Stimulated activated CD8-positive, alpha-beta memory T cell treated with anti-CD3 and anti-CD28 coated beads, Interleukin-4, amount 100 ng/mL, for 24 hours (primary cell): ENCODE measurements at regions not wholly inside any gene's neighbourhood (a gene's known extent, or its start where the extent isn't known, plus 50 kb on each side); places are given as distances from the start of the nearest gene placed in this dataset.
"Not testable (repeated sequence)": the region's sequence is repeated elsewhere in the genome, so short reads cannot be mapped to it uniquely, and the experiment has no call there.

Source experiments
- DNase-seq: peaks from one replicate; pipeline ENCODE4 v3.0.0-alpha.2; 2020; ENCODE audit warnings: low read depth

DNA sequence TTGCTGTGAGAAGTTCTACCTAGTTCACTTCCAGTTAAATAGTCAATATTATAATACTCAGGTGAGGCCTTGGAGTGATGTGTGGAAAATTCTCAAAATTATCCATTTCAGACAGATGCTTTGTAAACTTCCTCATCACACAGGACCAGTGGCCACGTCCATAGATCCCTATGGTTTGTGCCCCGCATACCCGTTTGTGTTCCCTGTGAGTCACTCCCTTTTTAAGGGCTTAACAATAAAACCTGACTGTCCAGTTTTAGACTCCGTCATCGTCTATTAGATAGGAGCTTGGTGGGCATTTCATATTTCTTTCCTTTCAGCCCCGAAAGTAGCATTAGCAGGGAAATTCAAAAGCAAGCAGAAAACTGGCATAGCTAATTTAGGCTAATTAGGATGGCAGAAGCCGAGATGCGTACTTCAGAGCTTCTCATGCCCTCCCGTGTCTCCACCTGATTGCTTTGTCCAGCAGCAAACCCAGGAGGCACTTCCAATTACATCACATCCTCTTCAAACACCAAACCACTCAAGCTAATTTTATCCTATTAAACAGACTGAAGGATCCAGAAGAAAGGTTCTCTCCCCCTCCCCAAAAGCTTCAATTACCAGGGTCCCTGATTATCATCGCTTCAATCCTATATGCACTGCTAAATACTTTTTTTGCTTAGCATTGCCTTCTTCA lies 186.6 kb upstream of the OTX2 start:
- DNase-seq: no peak

DNA sequence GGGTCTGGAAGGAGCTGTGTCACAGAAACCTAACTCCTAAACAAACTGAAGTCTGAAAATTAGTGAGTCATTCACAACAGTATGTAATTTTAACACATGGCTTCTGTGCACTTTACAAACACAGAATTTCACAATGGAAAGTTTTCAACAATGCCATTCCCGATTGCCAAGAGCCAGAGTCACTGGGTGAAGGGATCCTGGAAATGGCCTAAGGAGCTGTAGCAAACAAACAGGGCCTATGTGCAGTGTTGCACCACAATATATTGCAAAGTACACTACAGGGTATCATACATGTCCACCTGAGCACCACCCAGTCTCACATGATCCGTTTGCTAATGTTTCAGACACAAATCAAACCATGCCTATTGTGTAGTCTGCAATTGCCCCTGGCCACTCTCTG lies 184.7 kb upstream of the OTX2 start:
- no peak for DNase-seq

DNA sequence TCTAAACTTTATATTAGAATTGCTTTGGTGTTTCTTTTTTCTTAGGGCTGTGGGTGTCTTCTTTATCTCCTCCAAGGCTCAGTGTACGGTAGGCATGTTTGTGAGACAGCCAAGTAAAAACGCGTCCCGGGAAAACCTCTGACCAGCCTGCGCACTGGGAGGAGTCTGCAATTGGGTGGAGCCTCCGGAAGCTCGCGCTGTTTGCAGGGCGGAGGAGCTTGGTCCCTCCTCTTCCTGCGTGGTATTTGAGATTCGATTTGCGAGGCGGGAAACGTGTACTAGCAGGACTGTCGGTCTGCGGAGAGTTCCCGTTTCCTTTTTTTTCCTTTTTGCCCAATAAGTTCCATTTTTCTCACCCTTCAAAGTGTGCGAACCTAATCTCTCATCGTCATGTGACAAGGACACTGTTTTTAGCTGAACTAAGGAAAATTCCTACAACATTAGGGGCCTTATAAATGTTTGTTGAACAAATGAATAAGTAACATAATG lies 182.1 kb upstream of the OTX2 start:
- no peak for DNase-seq

DNA sequence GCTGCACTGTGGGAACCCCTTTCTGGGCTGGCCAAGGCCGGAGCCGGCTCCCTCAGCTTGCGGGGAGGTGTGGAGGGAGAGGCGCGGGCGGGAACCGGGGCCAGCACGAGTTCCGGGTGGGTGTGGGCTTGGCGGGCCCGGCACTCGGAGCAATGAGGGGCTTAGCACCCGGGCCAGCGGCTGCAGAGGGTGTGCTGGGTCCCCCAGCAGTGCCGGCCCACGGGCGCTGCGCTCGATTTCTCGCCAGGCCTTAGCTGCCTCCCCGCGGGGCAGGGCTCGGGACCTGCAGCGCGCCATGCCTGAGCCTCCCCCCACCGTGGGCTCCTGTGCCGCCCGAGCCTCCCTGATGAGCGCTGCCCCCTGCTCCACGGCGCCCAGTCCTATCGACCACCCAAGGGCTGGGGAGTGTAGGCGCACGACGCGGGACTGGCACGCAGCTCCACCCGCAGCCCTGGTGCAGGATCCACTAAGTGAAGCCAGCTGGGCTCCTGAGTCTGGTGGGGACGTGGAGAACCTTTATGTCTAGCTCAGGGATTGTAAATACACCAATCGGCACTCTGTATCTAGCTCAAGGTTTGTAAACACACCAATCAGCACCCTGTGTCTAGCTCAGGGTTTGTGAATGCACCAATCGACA lies 180.8 kb upstream of the OTX2 start:
- DNase-seq: not testable (repeated sequence)

DNA sequence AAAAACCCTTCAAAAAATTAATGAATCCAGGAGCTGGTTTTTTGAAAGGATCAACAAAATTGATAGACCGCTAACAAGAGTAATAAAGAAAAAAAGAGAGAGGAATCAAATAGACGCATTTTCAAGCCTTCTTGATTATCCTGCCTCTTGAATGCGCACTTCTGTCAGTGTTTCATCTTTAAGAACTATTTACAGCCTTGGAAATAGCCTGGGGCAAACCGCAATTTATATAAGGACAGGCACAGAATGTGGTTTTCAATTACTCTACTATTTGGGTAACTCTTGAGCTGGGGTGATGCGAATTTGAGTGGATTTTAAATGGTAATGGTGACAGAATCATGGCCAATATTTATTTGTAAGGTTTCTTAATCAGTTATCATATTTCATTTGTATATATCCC lies 179.1 kb upstream of the OTX2 start:
- no peak for DNase-seq

DNA sequence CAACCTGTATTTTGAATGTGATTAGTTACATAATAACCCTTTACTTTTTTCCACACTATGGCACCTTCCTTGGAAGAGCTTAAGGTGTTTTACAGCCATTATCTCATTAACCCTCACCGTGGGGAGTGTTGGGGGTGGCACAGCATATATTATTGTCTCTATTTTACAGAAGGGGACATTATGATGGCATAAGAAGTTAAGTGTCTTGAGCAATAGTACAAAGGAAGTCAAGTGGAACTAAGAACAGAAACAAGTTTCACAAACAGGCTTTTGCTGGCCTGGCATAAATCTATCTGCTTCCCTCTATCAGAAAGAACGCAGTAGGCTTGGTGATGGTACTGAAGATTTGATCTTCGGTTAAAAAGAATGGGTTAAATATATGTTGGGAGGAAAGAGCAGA lies 169.7 kb upstream of the OTX2 start:
- DNase-seq: no peak

DNA sequence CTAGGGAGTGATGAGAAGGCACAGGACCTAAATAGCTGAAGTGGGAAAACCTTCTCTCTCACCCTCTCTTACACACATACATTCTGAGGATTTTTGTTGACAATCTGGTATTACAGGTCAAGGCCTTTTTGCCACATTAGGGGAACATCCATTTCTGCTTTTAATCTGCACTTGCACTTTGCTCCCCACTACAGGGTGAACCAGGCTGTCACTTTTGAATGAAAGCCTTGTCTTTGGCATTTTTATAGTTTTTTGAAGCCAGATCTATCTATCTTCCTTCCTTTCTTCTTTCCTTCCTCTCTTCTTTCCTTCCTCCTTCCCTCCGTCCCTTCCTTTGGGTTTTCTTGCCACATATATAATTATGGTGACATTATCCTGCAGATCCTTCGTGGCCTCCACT lies 165.9 kb upstream of the OTX2 start:
- no peak for DNase-seq

DNA sequence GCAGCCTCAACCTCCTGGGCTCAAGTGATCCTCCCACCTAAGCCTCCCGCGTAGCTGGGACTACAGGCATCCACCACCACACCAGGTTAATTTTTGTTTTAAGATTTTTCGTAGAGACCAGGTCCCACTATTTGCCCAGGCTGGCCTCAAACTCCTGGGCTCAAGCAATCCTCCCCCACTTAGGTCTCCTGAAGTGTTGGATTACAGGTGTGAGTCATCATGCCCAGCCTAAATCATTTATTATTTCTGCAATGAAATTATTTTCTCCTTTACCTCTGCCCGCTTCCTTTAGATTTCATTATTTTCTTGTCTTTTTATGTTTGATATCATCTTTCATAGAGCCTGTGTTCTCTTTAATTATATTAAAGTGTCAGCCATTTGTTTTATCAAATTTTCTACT lies 165.2 kb upstream of the OTX2 start:
- DNase-seq: no peak

DNA sequence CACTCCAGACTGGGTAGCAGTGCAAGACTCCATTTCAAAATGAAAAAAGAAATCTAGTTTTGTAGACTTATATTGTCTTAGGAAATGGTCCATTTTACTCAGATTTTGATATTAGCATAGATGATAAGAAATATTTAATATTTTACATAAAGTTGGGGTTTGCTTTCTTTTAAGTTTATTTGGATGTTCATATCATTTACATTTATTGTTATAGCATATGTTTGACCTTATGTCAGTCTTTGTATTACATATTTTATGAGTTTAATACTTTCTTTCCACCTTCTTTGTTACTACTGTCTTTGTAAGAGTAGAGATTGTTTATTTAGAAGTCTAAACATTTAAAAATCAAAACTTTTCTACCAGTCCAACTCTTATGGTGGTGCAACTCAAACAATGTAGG lies 162.7 kb upstream of the OTX2 start:
- no peak for DNase-seq

DNA sequence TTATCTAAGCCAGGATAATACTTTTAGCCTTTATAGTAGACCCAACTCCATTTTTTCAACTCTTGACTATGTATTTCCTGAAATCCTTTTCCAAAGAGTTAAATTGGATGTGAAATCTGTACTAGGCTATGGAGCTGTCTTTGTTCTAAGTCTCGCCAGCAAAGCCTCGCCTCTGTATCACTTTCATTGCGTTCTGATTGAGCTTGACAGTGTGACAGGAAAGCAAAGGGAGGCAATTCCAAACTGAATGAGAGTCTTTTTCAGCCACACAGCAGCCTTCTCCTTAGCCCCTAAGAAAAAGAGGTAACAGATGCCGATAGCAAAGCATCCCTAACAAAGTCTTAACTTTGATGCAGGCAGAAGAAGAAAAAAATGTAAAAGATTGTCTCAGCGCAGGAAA lies 154.6 kb upstream of the OTX2 start:
- DNase-seq: no peak

DNA sequence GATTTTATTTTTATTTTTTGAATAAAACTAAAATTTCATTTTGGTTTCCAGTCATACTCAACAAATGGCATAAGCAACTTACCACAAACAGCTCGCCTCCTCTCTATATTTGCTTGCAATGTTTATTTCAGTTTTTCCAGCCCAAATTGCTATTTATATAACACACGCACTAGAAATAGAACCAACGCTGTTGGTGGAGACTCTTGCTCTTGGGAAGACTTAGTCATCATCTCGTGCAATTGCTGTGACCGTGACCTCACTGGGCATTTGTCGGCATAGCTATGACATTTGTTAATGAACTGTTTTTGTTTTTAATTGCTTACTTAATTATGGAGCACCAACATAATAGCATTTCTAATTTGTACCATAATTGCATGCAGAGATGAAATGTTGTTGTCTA lies 153.1 kb upstream of the OTX2 start:
- no peak for DNase-seq

DNA sequence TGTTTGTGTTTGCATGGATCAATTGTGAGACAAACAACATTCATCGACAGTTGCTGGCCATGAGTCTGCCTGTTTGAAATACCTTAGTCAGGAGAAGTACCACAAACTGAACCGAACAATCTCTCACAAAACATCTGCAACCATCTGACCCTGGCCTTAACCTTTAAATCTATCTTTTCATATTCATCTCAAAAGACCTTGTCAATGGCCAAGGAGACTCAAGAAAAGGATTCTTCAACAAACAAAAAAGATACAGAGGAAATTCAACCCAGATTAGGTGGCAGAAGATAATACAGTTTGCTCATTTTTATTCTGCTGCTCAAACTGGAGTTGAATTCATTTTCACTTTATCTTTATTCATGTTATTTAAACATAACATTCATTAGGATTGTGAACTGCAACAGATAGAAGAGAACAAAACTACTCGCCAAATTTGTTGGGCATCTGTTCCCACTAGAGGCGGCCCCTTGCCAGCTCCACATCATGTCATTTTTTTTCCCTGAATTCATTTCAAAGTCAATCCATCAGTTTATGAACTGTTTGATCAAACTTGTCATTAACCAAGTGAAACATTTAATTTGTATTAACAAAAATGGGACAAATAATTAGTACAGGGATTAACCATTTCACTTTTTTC lies 152.3 kb upstream of the OTX2 start:
- DNase-seq: no peak

DNA sequence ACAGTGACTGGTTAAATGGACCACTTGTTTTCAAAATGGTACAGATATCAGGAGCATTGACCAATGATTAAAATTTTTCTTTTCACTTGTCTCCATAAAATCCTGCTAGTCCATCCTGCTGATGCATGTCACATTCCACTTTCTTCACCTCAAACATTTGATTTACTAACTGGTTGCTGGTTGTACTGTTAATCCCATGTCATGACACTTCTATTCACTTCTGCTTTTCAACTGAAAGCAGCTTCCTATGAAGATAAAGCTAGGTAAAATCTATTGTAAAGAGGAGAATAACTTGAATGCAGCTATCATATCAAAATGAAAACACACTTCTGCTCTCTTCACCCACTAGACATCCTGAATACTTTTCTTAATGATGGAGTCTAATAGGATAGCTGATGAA lies 149.6 kb upstream of the OTX2 start:
- no peak for DNase-seq

DNA sequence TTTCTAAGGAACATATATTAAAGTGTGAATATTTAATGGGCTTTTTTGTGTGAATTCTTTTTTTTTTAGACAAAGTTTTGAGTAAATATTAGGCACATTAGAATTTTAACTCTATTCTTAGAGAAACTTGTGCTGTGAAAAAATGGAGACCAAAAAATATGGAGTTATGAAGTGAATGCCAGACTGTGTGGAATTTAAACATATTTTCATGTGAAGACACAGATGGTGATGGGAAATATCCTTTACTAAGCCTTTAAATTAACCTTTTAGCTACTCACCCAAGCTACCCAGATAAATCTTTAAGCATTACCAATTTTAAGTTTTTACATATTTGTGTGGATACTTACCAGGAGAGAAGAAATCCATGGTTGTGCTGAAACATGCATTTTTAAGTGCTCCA lies 148.8 kb upstream of the OTX2 start:
- no peak for DNase-seq

DNA sequence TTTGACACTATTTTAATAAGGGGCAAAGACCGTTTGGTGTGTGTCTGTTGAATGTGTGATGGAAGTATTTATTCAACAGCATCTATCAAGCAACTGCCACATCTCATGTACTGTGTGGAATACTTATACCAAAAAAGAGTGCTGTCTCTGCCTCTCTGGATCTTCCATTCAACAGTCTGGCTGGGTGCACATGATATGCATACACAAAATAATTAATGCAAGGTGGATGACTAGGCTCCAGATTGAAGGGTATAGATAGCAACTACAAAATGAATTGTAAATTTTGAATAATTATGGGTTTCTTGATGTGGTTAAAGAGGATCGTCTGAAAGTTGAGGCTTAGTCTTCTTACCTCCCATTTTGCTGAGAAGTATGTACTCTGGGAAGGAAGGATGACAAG lies 145.9 kb upstream of the OTX2 start:
- no peak for DNase-seq

DNA sequence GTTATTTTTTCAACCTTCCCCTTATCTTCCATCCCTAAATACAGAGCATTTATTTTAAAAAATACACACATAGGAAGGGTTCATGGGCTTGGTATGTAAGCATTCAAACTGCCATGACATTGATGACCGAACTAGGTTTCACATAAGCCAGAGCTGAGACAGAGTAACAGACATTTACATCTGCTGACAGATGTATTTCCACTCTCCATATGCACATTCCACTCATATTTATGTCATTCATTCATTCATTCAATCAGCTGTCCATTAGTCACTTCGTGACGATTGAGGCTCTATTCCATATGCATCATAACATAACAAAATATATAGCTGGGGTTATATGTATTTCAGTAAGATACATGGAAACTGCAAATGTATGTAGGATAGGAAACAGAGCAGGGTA lies 145.5 kb upstream of the OTX2 start:
- DNase-seq: no peak

DNA sequence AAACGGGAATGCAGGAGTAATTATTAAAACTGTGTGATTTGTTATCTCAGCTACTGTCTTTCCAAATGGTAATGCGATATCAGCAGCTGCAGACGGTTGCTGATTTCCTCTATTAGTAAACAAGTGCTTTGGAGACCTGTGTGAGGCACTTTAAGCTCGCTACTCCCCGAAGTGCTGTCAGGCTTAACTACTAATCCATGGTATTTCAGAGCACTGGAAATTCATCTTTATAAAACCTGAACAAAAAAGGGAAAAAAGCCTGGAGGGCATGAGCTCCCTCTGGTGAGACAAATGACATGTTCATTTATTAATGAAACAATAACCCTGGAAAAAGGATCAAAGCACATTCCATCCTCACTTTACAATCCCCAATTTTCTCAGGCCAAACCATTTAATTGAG lies 143.6 kb upstream of the OTX2 start:
- DNase-seq: no peak

DNA sequence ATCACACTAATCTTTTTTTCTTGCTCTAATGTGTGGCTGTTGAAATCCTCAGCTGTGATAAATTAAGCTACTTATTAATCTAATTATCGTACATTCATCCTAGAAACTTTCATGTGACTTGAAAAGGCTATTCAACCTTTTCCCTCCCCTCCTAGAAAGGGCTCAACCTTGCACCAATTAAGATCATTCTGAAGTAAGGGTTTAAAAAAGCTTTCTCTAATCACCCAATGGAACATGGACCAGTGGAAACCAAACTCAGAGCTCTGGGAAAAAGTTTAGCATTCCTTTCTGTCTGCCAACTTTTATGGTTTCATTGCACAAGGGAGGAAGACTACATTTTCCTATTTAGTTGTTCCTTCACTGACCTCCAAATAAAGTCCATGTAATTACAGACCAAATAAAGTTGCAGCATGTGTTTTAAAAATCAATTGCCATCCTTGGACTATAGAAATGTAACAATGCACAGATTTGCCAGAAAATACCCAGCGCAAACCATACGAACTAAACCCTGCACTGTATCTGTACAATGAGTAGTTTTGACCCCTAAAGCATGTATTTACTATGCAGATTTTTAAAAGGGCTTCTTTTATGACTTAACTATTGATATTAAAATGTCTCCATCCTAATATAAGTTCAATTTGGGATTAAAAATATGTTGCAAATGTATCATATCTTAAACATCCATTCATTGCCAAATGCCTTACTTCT lies 142.6 kb upstream of the OTX2 start:
- no peak for DNase-seq

DNA sequence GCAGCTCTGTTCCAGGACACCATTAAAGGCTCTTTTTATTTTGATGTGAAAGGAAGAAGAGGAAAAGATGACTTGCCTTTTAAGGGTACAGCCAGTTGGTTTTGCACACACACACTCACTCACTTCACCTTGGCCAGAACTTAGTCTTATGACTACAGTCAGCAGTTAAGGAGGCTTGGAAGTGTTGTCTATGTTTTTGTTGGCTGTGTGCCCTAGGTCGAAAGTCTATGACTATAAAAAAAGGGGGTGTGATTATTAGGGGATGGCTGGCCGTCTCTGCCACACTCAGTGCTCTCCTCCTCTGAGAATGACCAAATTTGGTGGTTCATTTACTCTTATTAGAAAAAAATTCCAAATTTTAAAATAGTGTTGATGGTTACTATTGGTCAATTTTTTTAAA lies 139.5 kb upstream of the OTX2 start:
- DNase-seq: no peak

DNA sequence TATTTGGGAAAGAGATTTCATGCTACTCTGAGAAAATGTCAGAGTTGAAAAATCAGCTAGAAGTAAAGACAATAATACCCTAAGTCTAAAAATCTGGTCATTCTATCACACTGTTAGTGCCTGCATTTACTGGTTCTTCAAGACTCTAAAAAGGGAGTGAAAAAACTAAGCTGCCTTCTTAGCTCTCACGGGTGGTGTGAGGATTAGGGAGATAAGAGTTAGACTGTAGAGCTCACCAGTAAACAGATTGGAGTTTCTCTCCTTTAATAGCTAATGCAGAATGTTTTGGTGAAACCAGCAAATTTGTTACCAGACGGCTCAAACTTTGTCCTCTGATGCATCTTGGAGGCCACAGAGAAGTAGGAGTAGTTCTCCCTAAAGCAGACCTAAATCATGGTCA lies 135.0 kb upstream of the OTX2 start:
- no peak for DNase-seq

DNA sequence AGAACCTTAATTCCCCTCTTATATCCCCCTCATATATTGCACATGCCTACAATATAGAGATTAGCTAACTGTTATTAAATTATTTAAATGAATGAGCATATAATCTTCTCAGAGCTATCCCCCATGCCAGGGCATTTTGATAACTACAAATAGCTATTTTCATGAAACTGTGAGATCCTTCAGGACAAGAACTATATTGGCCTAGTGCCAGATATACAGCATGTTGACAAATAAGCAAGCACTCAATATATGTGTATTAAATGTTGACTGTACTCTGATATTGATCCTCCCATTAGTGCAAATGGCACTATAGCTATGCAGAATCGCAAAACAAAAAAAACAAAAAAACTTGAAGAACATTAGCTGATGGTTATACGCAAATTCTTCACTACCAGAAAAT lies 134.1 kb upstream of the OTX2 start:
- DNase-seq: no peak

DNA sequence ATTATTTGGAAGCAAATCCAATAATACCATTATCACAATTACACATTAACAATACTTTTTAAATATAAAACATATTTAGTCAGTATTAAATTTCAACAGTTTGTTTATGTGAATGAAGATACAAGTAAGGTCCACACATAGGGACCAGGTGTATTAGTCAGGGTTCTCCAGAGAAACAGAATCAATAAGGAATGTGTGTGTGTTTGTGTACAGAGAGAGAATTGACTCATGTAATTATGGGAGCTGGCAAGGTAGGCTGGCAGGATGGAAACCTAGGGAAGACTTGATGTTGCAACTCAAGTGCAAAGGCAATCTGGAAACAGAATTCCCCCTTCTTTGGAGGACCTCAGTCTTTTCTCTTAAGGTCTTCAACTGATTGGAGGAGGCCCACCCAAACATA lies 123.2 kb upstream of the OTX2 start:
- no peak for DNase-seq
